ENCODE measurements at regions not wholly inside any gene's neighbourhood (a gene's known extent, or its start where the extent isn't known, plus 50 kb on each side); places are given as distances from the start of the nearest gene placed in this dataset.

DNA sequence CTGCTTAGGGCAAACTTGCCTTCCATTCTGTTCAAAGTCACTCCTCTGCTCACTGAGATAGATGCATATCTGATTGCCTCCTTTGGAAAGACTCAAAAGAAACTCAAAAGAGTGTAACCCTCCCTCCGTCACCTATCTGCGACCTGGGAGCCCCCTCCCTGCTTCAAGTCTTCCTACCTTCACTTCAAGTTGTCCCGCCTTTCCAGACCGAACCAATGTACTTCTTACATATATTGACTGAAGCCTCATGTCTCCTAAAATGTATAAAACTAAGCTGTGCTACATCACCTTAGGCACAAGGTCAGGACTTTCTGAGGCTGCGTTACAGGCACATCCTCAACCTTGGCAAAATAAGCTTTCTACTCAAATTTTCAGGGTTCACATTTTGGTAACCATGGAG, 77.4 kb upstream of the C1GALT1 start:
- TF ChIP-seq, protein P1, sequence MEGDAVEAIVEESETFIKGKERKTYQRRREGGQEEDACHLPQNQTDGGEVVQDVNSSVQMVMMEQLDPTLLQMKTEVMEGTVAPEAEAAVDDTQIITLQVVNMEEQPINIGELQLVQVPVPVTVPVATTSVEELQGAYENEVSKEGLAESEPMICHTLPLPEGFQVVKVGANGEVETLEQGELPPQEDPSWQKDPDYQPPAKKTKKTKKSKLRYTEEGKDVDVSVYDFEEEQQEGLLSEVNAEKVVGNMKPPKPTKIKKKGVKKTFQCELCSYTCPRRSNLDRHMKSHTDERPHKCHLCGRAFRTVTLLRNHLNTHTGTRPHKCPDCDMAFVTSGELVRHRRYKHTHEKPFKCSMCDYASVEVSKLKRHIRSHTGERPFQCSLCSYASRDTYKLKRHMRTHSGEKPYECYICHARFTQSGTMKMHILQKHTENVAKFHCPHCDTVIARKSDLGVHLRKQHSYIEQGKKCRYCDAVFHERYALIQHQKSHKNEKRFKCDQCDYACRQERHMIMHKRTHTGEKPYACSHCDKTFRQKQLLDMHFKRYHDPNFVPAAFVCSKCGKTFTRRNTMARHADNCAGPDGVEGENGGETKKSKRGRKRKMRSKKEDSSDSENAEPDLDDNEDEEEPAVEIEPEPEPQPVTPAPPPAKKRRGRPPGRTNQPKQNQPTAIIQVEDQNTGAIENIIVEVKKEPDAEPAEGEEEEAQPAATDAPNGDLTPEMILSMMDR (IDR thresholded peaks at IDR 0.05; ENCODE audit: poor library complexity, severe bottlenecking) = no peak
- ATAC-seq (ENCODE audit: low read depth) (no peak), DNase-seq (ENCODE audit: low spot score) (no peak)
- H3K27ac ChIP-seq (ENCODE audit: poor library complexity, severe bottlenecking) = no peak overlapping the region
- H3K36me3 ChIP-seq (ENCODE audit: low read depth) = no peaks in the 10 kb centered on the region
- no peak overlapping the region for H3K4me3 ChIP-seq (ENCODE audit: severe bottlenecking)
- H3K27me3 ChIP-seq (ENCODE audit: insufficient read depth, poor library complexity, severe bottlenecking) = no peaks in the 10 kb centered on the region
- peaks cover 13% of the 10 kb centered on the region for H3K4me1 ChIP-seq (ENCODE audit: insufficient read depth, poor library complexity, severe bottlenecking)
- H3K9me3 ChIP-seq (ENCODE audit: severe bottlenecking) = no peaks in the 10 kb centered on the region

DNA sequence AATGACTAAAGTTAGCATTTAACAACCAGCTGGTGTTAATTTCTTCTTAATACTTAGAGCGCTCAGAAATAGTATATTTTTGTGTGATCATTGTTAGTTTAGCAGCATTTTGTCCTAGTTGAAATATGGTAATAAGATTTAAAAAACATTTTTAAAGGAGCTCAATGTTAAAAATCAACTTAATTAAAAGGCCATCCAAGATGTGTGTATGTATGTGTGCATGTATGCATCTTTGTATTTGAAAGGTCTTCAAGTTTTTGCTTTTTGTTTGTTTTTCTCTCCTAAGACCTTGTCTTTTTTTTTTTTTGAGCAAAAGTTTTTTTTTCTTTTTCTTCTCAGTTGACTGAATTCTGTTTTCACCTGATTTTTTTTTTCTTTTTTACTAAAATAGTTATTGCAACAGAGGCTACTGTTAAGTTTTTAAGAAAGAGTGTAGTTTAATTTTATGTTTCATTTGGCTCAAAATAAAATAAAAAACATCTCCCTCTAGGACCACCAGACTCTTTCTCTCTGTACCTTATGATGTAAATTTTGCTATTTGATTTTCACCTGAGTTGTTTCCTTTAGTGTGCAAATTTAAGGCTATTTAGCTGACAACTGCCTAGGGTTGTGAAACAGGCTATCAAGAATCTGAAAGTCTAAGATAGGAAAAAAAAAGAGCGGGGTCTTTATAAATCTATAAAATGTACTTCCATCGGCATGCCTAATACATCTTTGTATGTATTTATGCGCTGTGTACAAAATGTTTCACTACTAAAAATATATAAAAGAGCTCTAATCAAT, 76.4 kb upstream of the C1GALT1 start:
- Histone ChIP-seq H3K36me3 (ENCODE audit: low read depth) (no peaks in the 10 kb centered on the region), H3K4me1 (ENCODE audit: insufficient read depth, poor library complexity, severe bottlenecking) (peaks cover 3% of the 10 kb centered on the region), H3K27ac (ENCODE audit: poor library complexity, severe bottlenecking) (no peak overlapping the region), H3K9me3 (ENCODE audit: severe bottlenecking) (no peaks in the 10 kb centered on the region), H3K4me3 (ENCODE audit: severe bottlenecking) (no peak overlapping the region), H3K27me3 (ENCODE audit: insufficient read depth, poor library complexity, severe bottlenecking) (no peaks in the 10 kb centered on the region)
- DNase-seq (ENCODE audit: low spot score) (no peak), ATAC-seq (ENCODE audit: low read depth) (no peak)
- TF ChIP-seq, protein P1 (IDR thresholded peaks at IDR 0.05; ENCODE audit: poor library complexity, severe bottlenecking) = no peak

DNA sequence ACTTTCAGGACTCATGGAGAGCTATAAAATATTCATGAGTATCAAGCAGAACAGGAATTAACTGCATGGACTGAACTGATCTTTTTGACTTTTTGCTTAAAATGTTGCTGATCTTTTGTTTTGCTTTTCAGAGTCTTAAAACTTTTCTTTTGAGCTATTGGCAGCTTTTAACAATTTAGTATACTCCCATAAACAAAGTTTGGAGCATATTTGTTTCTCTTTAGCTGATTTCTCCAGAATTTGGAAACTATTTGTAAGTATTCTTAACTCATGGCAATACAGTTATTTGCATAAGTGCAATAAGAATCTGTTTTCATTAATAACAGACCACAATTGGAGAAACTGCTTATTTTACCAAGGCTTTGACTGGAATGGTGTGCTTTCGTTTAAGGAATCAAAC, 73.4 kb upstream of the C1GALT1 start:
- ATAC-seq (ENCODE audit: low read depth) (no peak), DNase-seq (ENCODE audit: low spot score) (no peak)
- H3K4me3 ChIP-seq (ENCODE audit: severe bottlenecking) = no peak overlapping the region
- no peaks in the 10 kb centered on the region for H3K27me3 ChIP-seq (ENCODE audit: insufficient read depth, poor library complexity, severe bottlenecking)
- H3K36me3 ChIP-seq (ENCODE audit: low read depth) = no peaks in the 10 kb centered on the region
- no peak overlapping the region for H3K27ac ChIP-seq (ENCODE audit: poor library complexity, severe bottlenecking)
- no peaks in the 10 kb centered on the region for H3K9me3 ChIP-seq (ENCODE audit: severe bottlenecking)
- H3K4me1 ChIP-seq (ENCODE audit: insufficient read depth, poor library complexity, severe bottlenecking) = no peaks in the 10 kb centered on the region
- TF ChIP-seq, protein P1 (IDR thresholded peaks at IDR 0.05; ENCODE audit: poor library complexity, severe bottlenecking) = no peak

DNA sequence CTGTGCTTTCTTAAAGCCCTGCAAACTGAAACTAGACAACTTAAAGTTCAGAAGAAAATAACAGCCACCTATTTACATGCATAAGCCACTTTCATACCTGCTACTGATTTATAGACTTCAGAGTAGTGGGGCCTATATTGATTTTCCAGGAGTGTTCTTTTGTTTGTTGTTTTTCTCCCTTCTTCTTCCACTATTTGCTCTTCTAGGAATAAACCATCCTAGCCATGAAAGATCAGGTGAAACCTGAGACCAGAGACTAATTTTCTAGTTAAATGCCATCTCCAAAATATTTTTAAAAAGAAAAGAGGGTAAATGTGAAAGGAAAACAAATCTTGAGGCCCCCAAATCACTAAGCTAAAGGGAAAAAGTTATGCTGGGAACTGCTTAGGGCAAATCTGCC, 72.4 kb upstream of the C1GALT1 start:
- H3K27ac ChIP-seq (ENCODE audit: poor library complexity, severe bottlenecking) = no peak overlapping the region
- H3K4me1 ChIP-seq (ENCODE audit: insufficient read depth, poor library complexity, severe bottlenecking) = no peaks in the 10 kb centered on the region
- no peaks in the 10 kb centered on the region for H3K36me3 ChIP-seq (ENCODE audit: low read depth)
- ATAC-seq (ENCODE audit: low read depth) (no peak), DNase-seq (ENCODE audit: low spot score) (no peak)
- H3K9me3 ChIP-seq (ENCODE audit: severe bottlenecking) = no peaks in the 10 kb centered on the region
- no peaks in the 10 kb centered on the region for H3K27me3 ChIP-seq (ENCODE audit: insufficient read depth, poor library complexity, severe bottlenecking)
- TF ChIP-seq, protein P1 (IDR thresholded peaks at IDR 0.05; ENCODE audit: poor library complexity, severe bottlenecking) = no peak
- no peak overlapping the region for H3K4me3 ChIP-seq (ENCODE audit: severe bottlenecking)

DNA sequence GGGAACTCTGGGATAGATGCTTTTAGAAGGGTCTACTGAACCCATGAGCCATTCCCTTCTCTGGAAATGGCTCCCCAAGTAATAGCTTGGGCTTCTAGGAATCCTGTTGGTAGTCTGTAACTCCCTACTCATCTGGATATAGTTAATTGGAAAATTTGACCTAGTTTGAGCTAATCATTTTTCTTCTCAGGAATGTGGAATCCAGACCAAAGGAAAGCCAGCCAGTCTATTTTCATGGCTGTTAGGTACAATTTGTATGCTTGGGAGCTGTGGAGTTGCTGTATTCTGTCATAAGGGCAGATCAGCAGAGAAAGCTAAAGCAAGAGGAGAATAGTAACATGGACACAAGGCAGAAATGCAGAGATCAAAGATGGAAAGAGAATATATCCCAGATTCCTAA, 71.6 kb upstream of the C1GALT1 start:
- DNase-seq (ENCODE audit: low spot score) = no peak
- Histone ChIP-seq H3K4me1 (ENCODE audit: insufficient read depth, poor library complexity, severe bottlenecking) (no peaks in the 10 kb centered on the region), H3K27me3 (ENCODE audit: insufficient read depth, poor library complexity, severe bottlenecking) (no peaks in the 10 kb centered on the region)

More for the DNA sequence above, 71.6 kb upstream of the C1GALT1 start:
- H3K36me3 ChIP-seq (ENCODE audit: low read depth) = no peaks in the 10 kb centered on the region
- H3K27ac ChIP-seq (ENCODE audit: poor library complexity, severe bottlenecking) = no peak overlapping the region
- H3K4me3 ChIP-seq (ENCODE audit: severe bottlenecking) = no peak overlapping the region
- ATAC-seq (ENCODE audit: low read depth) = no peak
- no peaks in the 10 kb centered on the region for H3K9me3 ChIP-seq (ENCODE audit: severe bottlenecking)
- TF ChIP-seq, protein P1 (IDR thresholded peaks at IDR 0.05; ENCODE audit: poor library complexity, severe bottlenecking) = no peak
